CD4-positive, alpha-beta memory T cell (primary cell): ENCODE measurements at regions not wholly inside any gene's neighbourhood (a gene's known extent, or its start where the extent isn't known, plus 50 kb on each side); places are given as distances from the start of the nearest gene placed in this dataset.
"Not testable (repeated sequence)": the region's sequence is repeated elsewhere in the genome, so short reads cannot be mapped to it uniquely, and the experiment has no call there.

ENCODE experiments used
- CTCF ChIA-PET: fragments of 350-600 bp; sonication (Branson Sonifier 250); formaldehyde crosslinking; loops from one replicate; lab custom pipeline; 2021; ENCODE audit warnings: inconsistent platforms; ENCODE audit not compliant: partially characterized antibody; lab: Charles Lee
- POLR2A ChIA-PET: fragments of 350-600 bp; sonication (Branson Sonifier 250); formaldehyde crosslinking; loops from one replicate; lab custom pipeline; 2021; ENCODE audit not compliant: partially characterized antibody; lab: Charles Lee
- DNase-seq, 5 donors: peaks; one replicate each; pipeline versions ENCODE4 v3.0.0 to v3.0.0-alpha.2; 2020 to 2022; ENCODE audit warnings: mixed read lengths in 1 of 5
- H3K27ac ChIP-seq: one replicate; pipeline ENCODE4 v1.7.0; 2013; ENCODE audit warnings: low read depth, low read length
- H3K27me3 ChIP-seq: 2 replicates; pipeline ENCODE4 v1.7.0; 2013; ENCODE audit warnings: mild to moderate bottlenecking, low read length, moderate library complexity; ENCODE audit not compliant: insufficient read depth
- H3K36me3 ChIP-seq: 2 replicates; pipeline ENCODE4 v1.7.0; 2013; ENCODE audit warnings: mild to moderate bottlenecking, low read length, moderate library complexity; ENCODE audit not compliant: insufficient read depth
- H3K4me1 ChIP-seq: 2 replicates; pipeline ENCODE4 v1.7.0; 2013; ENCODE audit warnings: mild to moderate bottlenecking, low read length, moderate library complexity; ENCODE audit not compliant: insufficient read depth
- H3K4me3 ChIP-seq, 2 donors: one replicate each; pipeline ENCODE4 v1.7.0; 2013; ENCODE audit warnings: low read length in 2 of 2, mild to moderate bottlenecking in 1 of 2
- H3K9me3 ChIP-seq, 2 donors: one replicate each; pipeline ENCODE4 v1.7.0; 2013; ENCODE audit warnings: low read length in 2 of 2, control low read depth in 1 of 2; ENCODE audit not compliant: control insufficient read depth in 1 of 2
- H3K27ac Mint-ChIP-seq, 7 donors: one replicate each; pipeline ENCODE4 v1.8.0; 2020 to 2021; ENCODE audit warnings: mixed read lengths in 7 of 7, mild to moderate bottlenecking in 6 of 7, inconsistent platforms in 3 of 7, moderate library complexity in 3 of 7
- H3K27me3 Mint-ChIP-seq, 2 donors: one replicate each; pipeline ENCODE4 v1.8.0; 2020 to 2021; ENCODE audit warnings: mixed read lengths in 2 of 2
- H3K36me3 Mint-ChIP-seq, 2 donors: one replicate each; pipeline ENCODE4 v1.8.0; 2020 to 2021; ENCODE audit warnings: mixed read lengths in 2 of 2, inconsistent platforms in 1 of 2, mild to moderate bottlenecking in 1 of 2
- H3K4me1 Mint-ChIP-seq, 4 donors: one replicate each; pipeline ENCODE4 v1.8.0; 2020 to 2021; ENCODE audit warnings: mixed read lengths in 4 of 4, mild to moderate bottlenecking in 1 of 4
- H3K4me3 Mint-ChIP-seq, 8 donors: one replicate each; pipeline ENCODE4 v1.8.0; 2020 to 2021; ENCODE audit warnings: mixed read lengths in 8 of 8, mild to moderate bottlenecking in 7 of 8, moderate library complexity in 6 of 8, inconsistent platforms in 3 of 8
- H3K9me3 Mint-ChIP-seq, 8 donors: one replicate each; pipeline ENCODE4 v1.8.0; 2020 to 2021; ENCODE audit warnings: mixed read lengths in 8 of 8, mild to moderate bottlenecking in 5 of 8, inconsistent platforms in 3 of 8, moderate library complexity in 1 of 8
- intact Hi-C: fragments of 100-400 bp; cut with micrococcal nuclease; formaldehyde crosslinking; loops from one replicate; pipeline ENCODE4 v1.15.1; 2023

DNA sequence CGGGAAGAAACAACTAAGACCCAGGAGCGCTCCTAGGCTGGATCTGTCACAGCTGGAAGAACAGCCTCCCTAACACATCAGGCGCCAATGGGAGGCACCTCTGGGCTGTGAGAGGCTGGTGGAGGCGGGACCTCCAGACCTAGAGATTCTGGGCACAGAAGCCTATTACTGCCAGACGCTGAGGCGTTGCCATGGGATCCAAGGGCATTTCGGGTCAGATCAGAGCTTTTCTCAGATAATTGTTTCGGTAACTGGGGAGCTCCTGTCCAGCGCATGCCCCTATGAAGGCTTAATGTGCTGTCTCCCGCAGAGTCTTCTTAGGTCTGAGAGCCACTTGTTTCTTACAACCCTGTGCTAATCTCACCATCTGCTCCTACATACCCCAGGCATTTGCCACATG, 339.2 kb downstream of the ZNF716 start:
- peaks cover 2 to 32% (median 14%) of the 10 kb centered on the region in 8 donors for H3K9me3 Mint-ChIP-seq
- H3K36me3 Mint-ChIP-seq = no peaks in the 10 kb centered on the region
- no peak for DNase-seq
- no peaks in the 10 kb centered on the region for H3K4me1 ChIP-seq
- no peak overlapping the region for H3K4me3 Mint-ChIP-seq
- H3K4me1 Mint-ChIP-seq = no peaks in the 10 kb centered on the region
- H3K9me3 ChIP-seq = no peaks in the 10 kb centered on the region
- no peaks in the 10 kb centered on the region for H3K27me3 ChIP-seq
- intact Hi-C loops = no loop called here
- ChIA-PET CTCF (no interaction called here), POLR2A (no interaction called here)
- no peak overlapping the region for H3K4me3 ChIP-seq
- no peaks in the 10 kb centered on the region for H3K27me3 Mint-ChIP-seq
- no peak overlapping the region for H3K27ac Mint-ChIP-seq
- H3K27ac ChIP-seq = no peak overlapping the region
- H3K36me3 ChIP-seq = no peaks in the 10 kb centered on the region

DNA sequence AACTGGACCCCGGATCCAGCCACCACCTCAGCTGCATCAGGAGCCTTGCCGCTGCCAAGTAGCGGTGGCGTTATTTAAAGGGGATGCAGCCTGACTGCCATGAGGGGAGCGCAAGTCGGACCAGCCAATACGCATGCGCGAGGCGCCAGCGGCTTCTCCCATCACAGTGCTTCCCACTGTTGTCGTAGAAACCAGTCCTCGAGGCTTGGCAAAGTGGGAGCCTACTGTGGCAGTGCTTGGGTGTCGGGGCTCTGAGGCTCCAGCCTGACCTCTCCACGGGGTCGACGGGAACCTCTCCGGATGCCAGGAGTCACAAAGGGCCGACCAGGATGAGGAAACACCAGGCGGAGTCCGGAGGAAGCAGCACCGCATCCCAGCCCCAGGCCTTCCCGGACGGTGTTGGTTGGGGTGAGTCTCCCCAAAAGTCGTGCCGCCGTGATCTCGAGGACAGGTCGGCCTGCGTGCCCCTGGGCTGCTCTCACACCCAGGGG, 369.6 kb downstream of the ZNF716 start:
- H3K27me3 ChIP-seq = no peaks in the 10 kb centered on the region
- no peak overlapping the region for H3K4me3 Mint-ChIP-seq
- H3K4me3 ChIP-seq = no peak overlapping the region
- DNase-seq = no peak
- intact Hi-C loops = no loop called here
- H3K36me3 Mint-ChIP-seq = peaks cover 0 to 3% of the 10 kb centered on the region in 2 donors
- H3K27me3 Mint-ChIP-seq = no peaks in the 10 kb centered on the region
- POLR2A ChIA-PET = no interaction called here
- no peaks in the 10 kb centered on the region for H3K4me1 ChIP-seq
- H3K4me1 Mint-ChIP-seq = peaks cover 0 to 2% (median 0%) of the 10 kb centered on the region in 4 donors
- H3K9me3 ChIP-seq = no peaks in the 10 kb centered on the region
- CTCF ChIA-PET = no interaction called here
- no peak overlapping the region for H3K27ac Mint-ChIP-seq
- no peak overlapping the region for H3K27ac ChIP-seq
- peaks cover 5 to 52% (median 26%) of the 10 kb centered on the region in 8 donors for H3K9me3 Mint-ChIP-seq
- H3K36me3 ChIP-seq = no peaks in the 10 kb centered on the region

DNA sequence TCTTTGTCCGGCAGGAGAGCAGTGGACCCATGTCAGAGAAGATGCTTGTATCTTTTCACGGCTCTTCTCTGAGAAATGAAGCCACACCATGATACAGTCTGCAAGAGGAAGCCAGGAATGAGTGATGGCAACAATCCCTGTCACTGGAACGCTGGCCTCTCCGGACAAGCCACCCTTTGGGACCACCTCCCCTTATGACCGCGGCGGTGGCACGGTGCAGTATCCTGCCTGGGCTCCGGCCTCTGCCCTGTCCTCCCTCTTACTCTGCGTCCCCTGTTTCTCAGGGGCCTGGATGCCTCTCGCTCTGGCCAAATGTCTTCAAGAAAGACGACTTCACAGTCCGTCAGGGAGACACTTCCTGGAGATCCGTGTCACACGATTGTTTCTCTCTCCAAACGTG, 370.5 kb downstream of the ZNF716 start:
- Histone ChIP-seq H3K4me3 (no peak overlapping the region), H3K36me3 (no peaks in the 10 kb centered on the region), H3K27me3 (no peaks in the 10 kb centered on the region), H3K4me1 (no peaks in the 10 kb centered on the region), H3K9me3 (no peaks in the 10 kb centered on the region), H3K27ac (no peak overlapping the region)
- CTCF ChIA-PET = no interaction called here
- H3K9me3 Mint-ChIP-seq = peaks cover 5 to 54% (median 28%) of the 10 kb centered on the region in 8 donors
- POLR2A ChIA-PET = no interaction called here
- H3K36me3 Mint-ChIP-seq = peaks cover 0 to 3% of the 10 kb centered on the region in 2 donors
- H3K27me3 Mint-ChIP-seq = no peaks in the 10 kb centered on the region
- no peak overlapping the region for H3K4me3 Mint-ChIP-seq
- H3K27ac Mint-ChIP-seq = no peak overlapping the region
- peaks cover 0 to 2% (median 0%) of the 10 kb centered on the region in 4 donors for H3K4me1 Mint-ChIP-seq
- DNase-seq = no peak
- intact Hi-C loops = no loop called here

DNA sequence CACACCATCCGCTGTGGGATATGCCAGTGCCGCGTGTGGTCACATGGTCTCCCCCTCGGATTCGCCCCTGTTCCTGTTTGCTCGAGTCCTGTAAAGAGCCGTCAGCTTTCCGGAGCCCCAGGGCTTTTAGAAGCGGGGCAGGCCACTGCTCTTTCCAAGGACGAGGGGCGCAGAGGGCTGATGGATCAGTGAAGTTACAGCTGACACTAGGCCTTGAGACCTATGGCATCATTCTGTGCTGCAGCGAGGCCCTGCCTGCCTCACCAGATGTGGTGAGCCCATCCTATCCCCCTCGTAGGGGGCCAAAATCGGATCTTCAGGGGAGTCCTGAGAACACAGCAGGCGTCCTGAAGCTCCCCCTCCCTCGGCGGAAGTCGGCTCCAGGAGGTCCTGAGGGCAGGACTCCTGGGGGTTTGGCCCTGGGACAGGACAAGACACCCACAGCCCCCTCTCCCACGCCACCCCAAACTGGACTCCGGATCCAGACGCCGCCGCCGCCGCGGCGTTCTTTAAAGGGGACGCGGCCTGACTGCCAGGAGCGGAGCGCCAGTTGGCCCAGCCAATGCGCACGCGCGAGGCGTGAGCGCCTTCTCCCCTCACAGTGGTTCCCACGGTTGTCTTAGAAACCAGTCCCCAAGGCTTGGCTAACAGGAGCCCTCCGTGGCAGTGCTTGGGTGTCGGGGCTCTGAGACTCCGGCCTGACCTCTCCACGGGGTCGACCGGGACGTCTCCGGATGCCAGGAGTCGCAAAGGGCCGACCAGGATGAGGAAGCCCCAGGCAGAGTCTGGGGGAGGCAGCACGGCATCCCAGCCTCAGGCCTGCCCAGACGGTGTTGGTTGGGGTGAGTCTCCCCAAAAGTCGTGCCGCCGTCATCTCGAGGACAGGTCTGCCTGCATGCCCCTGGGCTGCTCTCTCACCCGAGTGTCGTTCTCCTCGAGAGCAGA, 371.7 kb downstream of the ZNF716 start:
- POLR2A ChIA-PET = no interaction called here
- H3K27me3 ChIP-seq = no peaks in the 10 kb centered on the region
- CTCF ChIA-PET = no interaction called here
- Mint-ChIP-seq H3K4me1 (peaks cover 0 to 2% (median 0%) of the 10 kb centered on the region in 4 donors), H3K4me3 (no peak overlapping the region), H3K27ac (no peak overlapping the region), H3K9me3 (peaks cover 5 to 60% (median 29%) of the 10 kb centered on the region in 8 donors), H3K36me3 (peaks cover 0 to 3% of the 10 kb centered on the region in 2 donors), H3K27me3 (no peaks in the 10 kb centered on the region)
- no peaks in the 10 kb centered on the region for H3K4me1 ChIP-seq
- no peak for DNase-seq
- H3K9me3 ChIP-seq = no peaks in the 10 kb centered on the region
- H3K36me3 ChIP-seq = no peaks in the 10 kb centered on the region
- intact Hi-C loops = no loop called here
- H3K4me3 ChIP-seq = no peak overlapping the region
- H3K27ac ChIP-seq = no peak overlapping the region

DNA sequence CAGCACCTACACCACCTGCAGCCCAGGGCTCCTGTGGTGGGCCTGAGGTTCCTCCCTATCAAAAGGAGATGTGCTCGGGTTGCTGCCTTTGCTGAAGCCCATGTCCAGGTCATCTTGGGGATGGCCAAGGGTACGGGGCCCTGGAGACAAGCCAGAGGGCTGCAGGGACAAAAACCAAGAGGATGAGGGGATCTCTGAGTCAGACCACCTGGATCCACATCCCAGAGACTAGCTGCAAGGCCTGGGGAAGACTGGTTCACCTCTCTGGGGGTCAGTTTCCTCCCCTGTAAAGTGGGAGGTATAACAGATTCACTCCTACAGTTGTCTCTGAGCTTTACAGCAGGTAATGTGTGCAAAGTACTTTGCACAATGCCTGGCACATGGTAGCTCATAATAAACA, 376.6 kb downstream of the ZNF716 start:
- H3K27ac ChIP-seq, intact Hi-C loops, DNase-seq, H3K36me3 Mint-ChIP-seq, H3K4me1 Mint-ChIP-seq, H3K27ac Mint-ChIP-seq, H3K27me3 ChIP-seq, H3K4me3 ChIP-seq, H3K9me3 ChIP-seq, H3K27me3 Mint-ChIP-seq, H3K4me1 ChIP-seq, H3K4me3 Mint-ChIP-seq, H3K36me3 ChIP-seq, POLR2A ChIA-PET, CTCF ChIA-PET: not testable (repeated sequence)
- H3K9me3 Mint-ChIP-seq = peaks cover 3 to 29% (median 15%) of the 10 kb centered on the region in 8 donors

DNA sequence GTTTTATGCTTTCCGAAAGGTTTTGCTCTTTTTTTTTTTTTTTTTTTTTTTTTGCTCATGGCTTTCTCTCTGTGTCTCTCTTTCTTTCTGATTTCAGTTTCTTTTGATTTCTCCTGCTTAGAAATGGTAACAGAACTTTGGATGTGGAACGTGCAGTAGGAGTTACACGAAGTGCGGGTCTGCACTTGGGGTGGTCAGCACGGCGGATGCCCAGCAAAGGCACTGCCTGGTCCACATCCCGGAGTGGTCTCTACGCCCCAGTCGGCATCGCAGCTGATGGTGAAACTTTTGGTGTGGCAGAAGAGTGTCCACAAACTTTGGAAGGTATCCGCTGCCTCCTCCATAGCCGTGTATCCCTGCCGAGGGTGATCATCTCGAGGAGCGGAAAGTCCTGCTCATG, 385.2 kb downstream of the ZNF716 start:
- DNase-seq, H3K27me3 ChIP-seq, H3K27ac Mint-ChIP-seq, H3K9me3 Mint-ChIP-seq, H3K27ac ChIP-seq, H3K36me3 ChIP-seq, H3K4me3 Mint-ChIP-seq, intact Hi-C loops, CTCF ChIA-PET, H3K36me3 Mint-ChIP-seq, H3K4me1 Mint-ChIP-seq, H3K4me3 ChIP-seq, H3K9me3 ChIP-seq, H3K27me3 Mint-ChIP-seq, H3K4me1 ChIP-seq, POLR2A ChIA-PET: not testable (repeated sequence)

DNA sequence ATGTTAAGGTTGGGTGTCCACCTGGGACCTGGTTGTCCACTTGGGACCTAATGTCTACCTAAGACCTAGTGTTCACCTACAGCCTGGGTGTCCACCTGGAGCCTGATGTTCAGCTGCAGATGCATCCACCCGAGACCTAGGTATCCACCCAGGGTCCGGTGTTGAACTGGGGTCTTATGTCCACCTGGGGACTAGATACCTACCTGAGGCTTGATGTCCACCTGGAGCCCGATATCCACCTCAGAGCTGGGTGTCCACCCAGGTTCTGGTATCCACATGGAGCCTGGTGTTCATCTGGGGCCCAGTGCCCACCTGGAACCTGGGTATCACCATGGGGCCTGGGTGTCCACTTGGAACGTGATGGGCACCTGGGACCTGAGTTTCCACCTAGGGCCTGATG, 389.2 kb downstream of the ZNF716 start:
- H3K9me3 Mint-ChIP-seq, H3K36me3 ChIP-seq, H3K4me3 ChIP-seq, DNase-seq, H3K36me3 Mint-ChIP-seq, H3K4me1 Mint-ChIP-seq, H3K9me3 ChIP-seq, intact Hi-C loops, H3K27me3 Mint-ChIP-seq, CTCF ChIA-PET, POLR2A ChIA-PET, H3K4me3 Mint-ChIP-seq, H3K27me3 ChIP-seq, H3K4me1 ChIP-seq, H3K27ac Mint-ChIP-seq, H3K27ac ChIP-seq: not testable (repeated sequence)
